Skin of body (tissue), 1 donor: ENCODE measurements at regions not wholly inside any gene's neighbourhood (a gene's known extent, or its start where the extent isn't known, plus 50 kb on each side); places are given as distances from the start of the nearest gene placed in this dataset.

Source experiments
- DNase-seq: peaks from one replicate; lab custom pipeline; 2025; lab: John Stamatoyannopoulos, UW

GRCh38 chr1:73953586-73953985 is 244.4 kb downstream of the LRRIQ3 start:
- no peak for DNase-seq

- no peak for DNase-seq
Observed at GRCh38 chr1:73953186-73953585, 244.8 kb downstream of the LRRIQ3 start.

GRCh38 chr1:73948055-73948454 is 249.9 kb downstream of the LRRIQ3 start:
- no peak for DNase-seq

- no peak for DNase-seq
Observed at GRCh38 chr1:73947009-73947408, 251.0 kb downstream of the LRRIQ3 start.

- no peak for DNase-seq
Observed at GRCh38 chr1:73943270-73943669, 254.7 kb downstream of the LRRIQ3 start.

GRCh38 chr1:73930293-73930692 is 267.7 kb downstream of the LRRIQ3 start:
- DNase-seq = no peak

GRCh38 chr1:73914951-73915350 is 283.0 kb downstream of the LRRIQ3 start:
- no peak for DNase-seq

- DNase-seq = no peak
Observed at GRCh38 chr1:73913025-73913424, 285.0 kb downstream of the LRRIQ3 start.

- no peak for DNase-seq
Observed at GRCh38 chr1:73911849-73912248, 286.1 kb downstream of the LRRIQ3 start.

GRCh38 chr1:73910466-73910865 is 287.5 kb downstream of the LRRIQ3 start:
- no peak for DNase-seq

- no peak for DNase-seq
Observed at GRCh38 chr1:73910062-73910461, 287.9 kb downstream of the LRRIQ3 start.

GRCh38 chr1:73909043-73909562 is 288.9 kb downstream of the LRRIQ3 start:
- no peak for DNase-seq

- DNase-seq = no peak
Observed at GRCh38 chr1:73907051-73907450, 290.9 kb downstream of the LRRIQ3 start.

- no peak for DNase-seq
Observed at GRCh38 chr1:73903092-73903491, 294.9 kb downstream of the LRRIQ3 start.

GRCh38 chr1:73901738-73902137 is 296.2 kb downstream of the LRRIQ3 start:
- DNase-seq = no peak

GRCh38 chr1:73899311-73899710 is 298.7 kb downstream of the LRRIQ3 start:
- DNase-seq = no peak

GRCh38 chr1:73898540-73898939 is 299.4 kb downstream of the LRRIQ3 start:
- no peak for DNase-seq

- DNase-seq = no peak
Observed at GRCh38 chr1:73887412-73887811, 310.6 kb downstream of the LRRIQ3 start.

GRCh38 chr1:73886716-73887115 is 311.3 kb downstream of the LRRIQ3 start:
- no peak for DNase-seq

- no peak for DNase-seq
Observed at GRCh38 chr1:73874806-73875205, 323.2 kb downstream of the LRRIQ3 start.

- no peak for DNase-seq
Observed at GRCh38 chr1:73868810-73869336, 329.1 kb downstream of the LRRIQ3 start.

- DNase-seq = no peak
Observed at GRCh38 chr1:73862355-73862754, 335.6 kb downstream of the LRRIQ3 start.

GRCh38 chr1:73860421-73860950 is 337.5 kb downstream of the LRRIQ3 start:
- no peak for DNase-seq

- DNase-seq = no peak
Observed at GRCh38 chr1:73859227-73859626, 338.7 kb downstream of the LRRIQ3 start.
